ENCODE measurements at regions not wholly inside any gene's neighbourhood (a gene's known extent, or its start where the extent isn't known, plus 50 kb on each side); places are given as distances from the start of the nearest gene placed in this dataset.

GRCh38 chr10:107357033-107357432, 192.5 kb upstream of the SORCS1 start:
- no peak for TF ChIP-seq CTCF (IDR thresholded peaks at IDR 0.05)
- TF ChIP-seq EZH2 (IDR thresholded peaks at IDR 0.05; ENCODE audit: borderline replicate concordance, insufficient read depth, low read depth, low read length, poor library complexity, severe bottlenecking): no peak

Data from B cell (primary cell).